ENCODE measurements at regions not wholly inside any gene's neighbourhood (a gene's known extent, or its start where the extent isn't known, plus 50 kb on each side); places are given as distances from the start of the nearest gene placed in this dataset.

GRCh38 chr18:10308154-10308553 lies 146.3 kb upstream of the APCDD1 start:
- peak; percentile 10 for DNase-seq (ENCODE audit: low read depth)

DNA sequence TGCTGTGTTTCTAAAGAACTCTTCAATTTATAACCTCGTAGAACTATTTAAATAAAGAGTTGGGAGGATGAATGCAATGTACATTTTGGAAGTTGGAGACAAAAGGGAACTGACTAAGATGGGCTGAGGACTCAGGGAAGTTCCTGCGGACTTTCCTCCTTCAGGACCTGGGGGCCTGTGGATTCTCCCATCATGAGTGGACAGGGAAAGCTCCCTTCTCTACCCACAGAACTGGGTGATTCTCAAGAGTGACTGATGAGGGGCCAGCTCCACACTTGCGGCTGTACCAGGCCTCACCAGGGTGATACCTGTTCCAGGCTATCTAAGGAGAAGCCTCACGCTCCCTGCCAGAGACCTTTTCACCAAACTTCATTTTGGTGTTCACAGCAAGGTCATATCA lies 143.8 kb upstream of the APCDD1 start:
- no peak for DNase-seq (ENCODE audit: low read depth)

DNA sequence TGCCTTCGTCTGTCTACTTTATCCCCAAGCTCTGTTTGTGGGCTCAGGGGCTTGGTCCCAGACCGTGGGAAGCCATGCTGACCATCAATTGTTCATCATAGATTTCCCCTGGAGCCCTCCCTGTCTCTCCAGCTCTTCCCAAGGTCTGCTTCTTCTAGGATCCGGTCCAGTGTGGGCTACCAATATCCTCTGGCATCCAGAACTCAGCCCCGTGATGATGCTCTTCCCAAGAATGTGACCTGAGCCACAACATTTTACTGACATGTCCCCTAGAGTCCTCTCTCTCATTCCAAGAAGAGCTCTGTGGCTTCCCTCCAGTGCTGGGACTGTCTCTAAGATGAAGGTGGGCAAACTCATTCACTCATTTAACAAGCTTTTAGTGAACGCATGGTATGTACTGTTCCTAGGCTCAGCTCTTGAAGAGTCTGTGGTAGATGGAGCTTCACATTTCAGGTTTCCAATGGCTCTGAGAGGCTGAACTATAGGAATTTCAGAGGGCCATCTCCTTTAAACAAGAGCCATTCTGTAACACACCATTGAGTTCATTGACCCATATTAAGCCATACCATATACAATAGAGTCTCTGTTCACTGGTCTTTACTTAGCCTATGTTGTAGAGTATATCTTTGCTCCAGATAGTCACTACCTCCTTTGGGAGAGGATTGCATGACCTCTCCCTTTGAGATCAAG lies 142.0 kb upstream of the APCDD1 start:
- peak; percentile 34 for DNase-seq (ENCODE audit: low read depth)

GRCh38 chr18:10313016-10313342 lies 141.5 kb upstream of the APCDD1 start:
- DNase-seq (ENCODE audit: low read depth), result no peak

DNA sequence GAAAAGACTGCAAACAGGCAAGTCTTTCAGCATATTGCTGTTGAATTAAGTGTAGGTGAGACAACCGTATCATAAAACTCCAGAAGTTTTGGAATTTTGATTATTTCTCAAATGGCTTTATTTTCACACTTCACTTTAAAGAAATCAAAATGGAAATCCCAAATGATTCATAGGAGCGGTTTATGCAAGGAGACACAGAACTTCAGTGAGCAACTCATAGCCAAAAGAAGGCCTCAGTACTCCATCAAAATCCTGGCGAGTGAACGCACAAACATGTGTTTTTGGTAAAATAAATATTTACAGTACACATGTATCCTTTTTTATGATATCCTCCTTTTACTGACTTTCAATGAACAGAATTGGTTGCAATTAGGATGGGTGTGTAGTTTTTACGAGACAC lies 140.4 kb upstream of the APCDD1 start:
- no peak for DNase-seq (ENCODE audit: low read depth)

- no peak for DNase-seq (ENCODE audit: low read depth)
Measured at GRCh38 chr18:10315522-10315921, 138.9 kb upstream of the APCDD1 start.

- DNase-seq (ENCODE audit: low read depth), result no peak
Measured at GRCh38 chr18:10316778-10317177, 137.7 kb upstream of the APCDD1 start.

DNA sequence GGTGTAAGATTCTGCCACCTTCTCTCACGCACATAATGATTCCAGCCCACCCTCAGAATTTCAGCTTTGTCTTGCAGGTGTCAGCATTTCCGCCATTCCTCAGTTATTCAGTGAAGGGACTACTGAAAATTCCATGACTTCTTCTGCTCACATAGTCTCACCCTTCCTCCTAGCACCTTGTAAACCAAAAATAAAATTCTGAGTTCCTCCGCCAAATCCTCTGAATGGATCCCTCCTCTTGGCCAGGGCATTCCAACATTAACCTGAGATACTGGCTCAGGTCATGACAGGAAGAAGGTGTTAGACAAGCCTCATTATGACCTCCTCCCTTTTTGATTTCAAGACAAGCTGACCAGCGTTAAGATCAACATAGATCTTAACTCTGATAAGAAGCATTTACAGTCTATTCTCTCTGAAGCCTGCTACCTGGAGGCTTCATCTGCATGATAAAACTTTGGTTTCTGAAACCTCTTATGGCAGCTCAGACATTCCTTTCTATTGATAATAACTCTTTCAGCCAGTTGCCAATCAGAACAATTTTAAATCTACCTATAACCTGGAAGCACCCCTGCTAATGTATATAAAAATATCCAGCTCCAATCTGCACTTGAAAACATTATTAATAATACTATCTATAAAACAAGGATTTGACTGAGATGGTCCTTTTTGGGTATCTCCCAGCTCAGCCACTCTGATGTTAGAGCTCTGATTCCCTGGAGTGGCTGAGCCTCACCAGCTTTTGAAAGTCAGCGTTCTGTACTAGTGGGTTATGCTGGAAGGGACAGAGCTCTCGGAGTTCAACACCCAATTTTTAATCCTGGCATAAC lies 136.4 kb upstream of the APCDD1 start:
- DNase-seq (ENCODE audit: low read depth), result no peak

DNA sequence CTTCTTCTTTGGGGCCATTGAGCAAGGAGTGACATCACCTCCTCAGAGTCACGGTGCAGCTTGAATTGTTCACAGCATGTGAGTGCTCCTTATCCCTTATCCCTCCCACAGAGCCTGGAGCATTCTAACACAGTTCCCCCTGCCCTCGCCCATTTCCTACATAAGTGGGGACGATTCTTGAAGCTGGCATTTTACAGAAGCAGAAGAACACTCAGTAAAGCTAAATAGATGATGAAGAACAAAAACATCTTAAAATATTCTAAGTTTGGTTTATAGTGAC lies 135.8 kb upstream of the APCDD1 start:
- no peak for DNase-seq (ENCODE audit: low read depth)

- DNase-seq (ENCODE audit: low read depth), result no peak
Measured at GRCh38 chr18:10319026-10319425, 135.4 kb upstream of the APCDD1 start.

DNA sequence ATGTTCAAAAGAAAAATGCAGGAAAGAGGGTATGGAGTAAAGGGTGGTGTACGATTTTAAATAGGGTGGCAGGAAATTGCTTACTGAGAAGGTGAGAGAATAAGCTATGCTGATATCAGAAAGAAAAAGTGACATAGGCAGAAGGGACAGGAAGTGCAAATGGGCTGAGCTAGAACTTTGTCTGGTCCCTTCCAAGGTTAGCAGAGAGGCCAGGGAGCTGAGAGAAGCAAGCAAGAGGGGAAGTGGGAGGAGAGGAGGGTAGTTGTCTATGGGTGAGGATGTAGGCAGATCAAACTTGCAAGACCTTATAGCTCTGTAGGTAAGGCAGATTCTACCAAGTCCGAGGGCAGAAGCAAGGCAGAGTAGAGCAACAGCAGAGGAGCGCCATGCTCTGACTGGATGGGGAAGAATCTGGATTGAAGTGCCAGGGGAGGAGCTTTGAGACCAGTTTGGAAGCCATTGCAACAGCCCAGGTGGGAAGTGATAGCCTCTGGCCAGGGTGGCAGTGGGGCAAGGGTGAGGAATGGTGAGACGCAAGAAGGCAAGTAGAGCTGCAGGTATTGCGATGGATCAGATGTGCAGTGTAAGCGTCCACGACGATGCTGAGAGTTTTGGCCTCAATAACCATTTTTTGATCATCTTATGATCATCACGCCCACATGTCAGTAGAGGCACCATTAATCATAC lies 134.4 kb upstream of the APCDD1 start:
- no peak for DNase-seq (ENCODE audit: low read depth)

DNA sequence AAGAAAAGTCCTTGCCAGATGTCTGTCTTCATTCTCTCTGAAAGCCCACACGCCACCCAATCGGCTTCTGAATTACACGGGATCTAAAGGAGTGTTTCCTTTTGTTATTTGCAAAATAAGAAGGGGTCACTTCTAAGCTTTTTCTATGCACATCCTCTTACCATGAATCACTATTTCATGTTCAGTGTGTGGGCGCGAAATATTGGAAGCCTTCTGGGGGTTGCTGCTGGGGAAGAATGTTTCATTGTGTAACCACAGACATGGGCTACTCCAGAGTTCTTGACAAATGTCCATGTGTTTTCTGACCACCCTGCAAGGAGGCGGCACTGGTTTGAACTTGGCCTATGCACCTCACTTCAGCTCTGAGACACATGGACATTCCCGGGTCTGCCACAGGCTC lies 133.6 kb upstream of the APCDD1 start:
- peak; percentile 37 for DNase-seq (ENCODE audit: low read depth)

GRCh38 chr18:10321576-10321975 lies 132.9 kb upstream of the APCDD1 start:
- DNase-seq (ENCODE audit: low read depth), result no peak

DNA sequence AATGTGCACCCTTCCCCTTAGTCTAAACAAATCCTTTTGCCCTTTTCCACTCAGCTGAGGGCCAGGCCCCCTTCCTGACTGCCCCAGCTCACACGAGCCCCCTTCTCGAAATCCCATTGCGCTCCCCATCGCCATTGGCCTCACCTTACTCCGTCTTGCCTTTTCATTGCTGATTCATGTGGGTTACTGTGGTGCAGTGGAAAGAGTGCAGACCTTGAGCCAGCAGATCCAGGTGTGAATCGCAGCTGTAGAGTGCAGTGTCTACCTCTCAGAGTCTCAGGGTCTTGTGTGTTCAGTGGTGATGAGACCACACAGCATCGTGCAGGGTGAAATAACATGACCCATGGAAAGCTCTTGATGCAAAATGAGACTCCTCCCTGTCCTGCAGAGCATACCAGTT lies 132.4 kb upstream of the APCDD1 start:
- DNase-seq (ENCODE audit: low read depth), result no peak

DNA sequence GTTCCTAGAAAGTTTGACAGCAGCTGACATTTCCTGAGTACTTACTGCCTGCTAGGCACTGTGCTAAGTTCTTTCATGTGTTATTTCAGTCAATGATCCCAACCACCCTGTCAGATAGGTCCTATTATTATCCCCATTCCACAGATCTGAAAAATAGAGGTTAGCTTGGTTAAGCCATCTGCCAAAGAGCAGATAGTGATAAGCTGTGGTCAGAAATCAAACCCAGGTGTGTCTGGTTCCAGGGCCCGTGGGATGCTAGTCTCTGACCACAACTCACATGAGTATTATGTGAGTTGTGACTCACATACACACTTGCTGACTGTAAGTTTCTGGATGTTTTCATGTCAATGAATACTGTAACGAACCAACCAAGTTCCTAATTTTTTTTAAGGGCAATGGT lies 132.0 kb upstream of the APCDD1 start:
- DNase-seq (ENCODE audit: low read depth), result no peak

DNA sequence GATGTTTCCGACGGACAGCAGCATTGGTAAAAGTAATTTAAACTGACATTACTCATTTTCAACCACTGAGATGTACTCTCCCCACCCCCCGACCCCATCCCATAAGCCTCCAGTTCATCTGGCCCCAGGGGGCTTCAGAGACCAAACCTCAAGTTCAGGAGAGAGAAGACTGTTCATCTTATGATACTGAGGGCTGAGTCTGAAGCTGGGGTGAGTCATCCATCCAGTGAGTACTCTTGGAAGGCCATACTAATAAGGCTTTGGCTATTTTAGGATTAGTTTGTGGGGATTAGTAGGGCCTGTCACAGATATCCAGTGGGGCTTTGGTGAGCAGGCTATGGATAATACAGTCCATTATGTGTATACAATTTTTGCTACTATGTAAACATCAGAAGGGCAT lies 125.3 kb upstream of the APCDD1 start:
- peak; percentile 58 for DNase-seq (ENCODE audit: low read depth)

DNA sequence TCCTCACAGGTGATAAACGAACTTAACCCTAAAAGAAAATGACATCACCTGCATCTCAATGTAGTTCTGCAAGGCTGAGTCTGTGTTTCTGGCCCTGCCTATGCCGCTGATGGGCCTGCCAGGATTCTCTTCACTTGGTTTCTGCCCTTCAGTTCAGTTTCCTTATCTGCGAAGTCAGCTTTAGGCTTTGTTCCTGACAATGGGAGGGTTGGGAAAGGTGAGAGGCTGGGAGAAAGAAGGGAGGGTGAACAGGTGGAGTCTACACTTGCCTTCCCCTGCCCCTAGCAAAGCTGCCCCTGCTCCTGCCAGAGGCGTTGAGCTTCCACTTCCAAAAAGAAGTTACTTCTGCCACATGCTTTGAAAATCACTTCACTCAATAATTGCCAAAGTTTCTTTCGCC lies 124.0 kb upstream of the APCDD1 start:
- no peak for DNase-seq (ENCODE audit: low read depth)

GRCh38 chr18:10332452-10332851 lies 122.0 kb upstream of the APCDD1 start:
- no peak for DNase-seq (ENCODE audit: low read depth)

DNA sequence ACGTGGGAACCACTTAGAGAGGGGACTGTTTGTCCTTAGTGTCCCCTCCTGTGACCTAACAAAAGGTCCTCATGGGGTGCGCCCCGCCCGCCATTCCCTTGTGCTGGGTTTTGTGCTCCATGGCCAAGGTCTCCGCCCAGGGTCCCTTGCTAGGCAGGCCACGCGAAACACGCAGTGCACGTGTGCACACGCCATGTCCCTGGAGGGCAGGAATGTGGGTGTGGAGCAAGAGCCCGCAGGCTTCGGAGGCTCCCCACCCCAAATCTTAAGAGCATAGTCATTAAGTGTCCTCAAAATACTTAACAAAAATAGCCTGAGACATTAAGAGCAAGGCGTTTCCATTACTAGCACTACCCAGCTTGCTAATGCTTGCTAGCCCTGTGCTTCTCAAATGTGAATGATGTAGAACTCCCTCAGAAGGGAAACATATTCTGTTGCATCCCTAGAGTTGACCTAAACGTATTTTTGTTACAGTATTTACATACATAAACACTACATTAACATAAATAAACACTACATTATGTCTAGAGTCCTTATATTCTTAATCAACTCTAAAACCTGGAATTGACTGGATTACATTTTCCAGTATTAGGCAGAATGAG lies 117.6 kb upstream of the APCDD1 start:
- no peak for DNase-seq (ENCODE audit: low read depth)

DNA sequence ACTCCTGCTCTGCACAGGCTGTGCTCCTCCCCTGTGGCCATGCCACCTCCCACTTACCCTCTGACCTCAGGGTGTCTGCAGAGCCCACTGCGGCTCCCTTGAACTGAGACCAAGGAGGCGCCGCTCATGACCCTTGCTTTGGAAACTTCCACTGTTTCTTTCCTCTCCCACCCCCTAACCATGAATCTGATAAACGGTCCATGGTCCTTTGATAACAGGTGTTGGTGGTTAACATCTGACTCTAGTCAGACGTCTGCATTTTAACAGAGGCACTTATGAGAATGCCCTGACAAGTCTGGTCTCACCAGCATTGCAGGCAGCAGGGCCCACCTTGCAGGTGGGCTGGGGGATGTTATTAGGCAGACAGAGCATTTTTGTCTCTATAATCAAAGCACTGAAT lies 113.6 kb upstream of the APCDD1 start:
- no peak for DNase-seq (ENCODE audit: low read depth)

DNA sequence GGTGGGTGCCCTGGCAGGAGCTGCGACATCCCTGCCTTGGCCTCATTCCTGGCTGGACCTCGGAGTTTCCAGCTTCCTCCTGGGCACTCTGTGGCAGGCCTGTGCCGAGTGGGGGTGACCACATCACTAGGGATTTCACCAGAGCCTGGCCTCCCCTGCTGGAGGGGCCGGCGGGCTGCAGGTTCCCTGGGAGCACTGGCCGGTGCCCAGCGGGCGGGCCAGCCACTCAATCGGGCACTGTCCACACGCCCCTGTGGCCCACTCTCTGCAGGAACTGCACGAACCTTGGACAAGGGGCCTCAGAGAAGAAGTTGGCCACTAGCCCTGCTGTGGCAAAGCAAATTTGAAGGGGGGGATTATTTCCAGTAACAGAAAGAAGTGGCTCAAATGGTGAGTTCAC lies 110.7 kb upstream of the APCDD1 start:
- DNase-seq (ENCODE audit: low read depth), result no peak

DNA sequence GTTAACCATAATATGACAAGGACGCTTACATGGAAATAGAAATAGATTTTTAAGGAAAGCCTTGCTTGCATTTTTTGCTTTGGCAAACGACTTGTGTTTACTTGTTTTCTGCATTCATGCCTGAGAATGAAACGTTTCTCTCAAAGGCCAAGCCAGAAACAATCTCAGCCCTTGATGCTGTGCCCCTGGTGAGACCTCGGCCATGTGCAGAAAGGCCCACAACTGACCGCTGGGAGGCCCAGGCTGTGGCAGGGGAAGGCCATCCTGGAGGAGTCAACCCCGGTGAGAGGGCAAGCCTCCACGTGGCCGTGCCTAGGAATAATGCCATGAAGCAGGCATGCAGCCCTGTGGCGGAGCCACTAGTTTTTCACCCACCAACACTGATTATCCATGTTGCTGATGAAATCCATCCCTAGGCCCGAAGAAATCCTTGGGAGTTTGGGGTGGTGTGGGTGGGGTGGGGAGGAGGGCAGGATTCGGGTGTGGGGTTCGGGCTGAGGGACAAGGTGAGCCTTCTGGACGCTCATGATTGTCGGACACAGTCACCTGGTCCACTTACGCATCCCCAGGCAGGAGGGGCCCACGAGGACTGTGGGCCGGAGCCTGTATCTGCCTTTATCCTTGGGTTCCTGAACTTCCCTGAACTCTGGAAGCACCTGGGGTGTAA lies 107.6 kb upstream of the APCDD1 start:
- no peak for DNase-seq (ENCODE audit: low read depth)
